CD4-positive, CD25-positive, alpha-beta regulatory T cell (primary cell): ENCODE measurements at regions not wholly inside any gene's neighbourhood (a gene's known extent, or its start where the extent isn't known, plus 50 kb on each side); places are given as distances from the start of the nearest gene placed in this dataset.

Experiments used
- ATAC-seq, 2 donors: fragments of 150-1000 bp; cut with Tn5 transposase; one replicate each; pipeline ENCODE4 v1.10.0; 2021; ENCODE audit warnings: low read depth in 2 of 2, moderate number of reproducible peaks in 2 of 2, moderate library complexity in 1 of 2
- DNase-seq, 3 donors: peaks; one replicate each; pipeline versions ENCODE4 v3.0.0 to v3.0.0-alpha.2; 2012 to 2022; ENCODE audit warnings: mixed read lengths in 1 of 3
- H3K27ac ChIP-seq: one replicate; pipeline ENCODE4 v1.7.0; 2013; ENCODE audit warnings: mild to moderate bottlenecking, low read length; ENCODE audit not compliant: insufficient read depth, poor library complexity, severe bottlenecking
- H3K27me3 ChIP-seq: one replicate; pipeline ENCODE4 v1.7.0; 2013; ENCODE audit warnings: low read length; ENCODE audit not compliant: control insufficient read depth, insufficient read depth
- H3K36me3 ChIP-seq: one replicate; pipeline ENCODE4 v1.7.0; 2013; ENCODE audit warnings: mild to moderate bottlenecking, low read length, moderate library complexity; ENCODE audit not compliant: control insufficient read depth, insufficient read depth
- H3K4me1 ChIP-seq: 2 replicates; pipeline ENCODE4 v1.7.0; 2013; ENCODE audit warnings: mild to moderate bottlenecking, low read length; ENCODE audit not compliant: insufficient read depth, control insufficient read depth, poor library complexity, severe bottlenecking
- H3K4me3 ChIP-seq: one replicate; pipeline ENCODE4 v1.7.0; 2013; ENCODE audit warnings: low read depth, mild to moderate bottlenecking, low read length, moderate library complexity
- H3K9me3 ChIP-seq, 2 experiments: 1 replicate in 1 of 2; 2 replicates in 1 of 2; pipeline ENCODE4 v1.7.0; 2013; ENCODE audit warnings: low read length in 2 of 2, mild to moderate bottlenecking in 1 of 2, moderate library complexity in 1 of 2; ENCODE audit not compliant: control insufficient read depth in 2 of 2
- H3K27ac Mint-ChIP-seq, 3 donors: one replicate each; pipeline ENCODE4 v1.8.0; 2020 to 2022; ENCODE audit warnings: mild to moderate bottlenecking in 3 of 3, mixed read lengths in 3 of 3, moderate library complexity in 2 of 3
- H3K27me3 Mint-ChIP-seq: one replicate; pipeline ENCODE4 v1.8.0; 2022; ENCODE audit warnings: mild to moderate bottlenecking, mixed read lengths
- H3K36me3 Mint-ChIP-seq: one replicate; pipeline ENCODE4 v1.8.0; 2020; ENCODE audit warnings: mixed read lengths
- H3K4me1 Mint-ChIP-seq, 4 donors: one replicate each; pipeline ENCODE4 v1.8.0; 2020 to 2022; ENCODE audit warnings: mixed read lengths in 4 of 4, mild to moderate bottlenecking in 1 of 4
- H3K4me3 Mint-ChIP-seq, 4 donors: one replicate each; pipeline ENCODE4 v1.8.0; 2020 to 2022; ENCODE audit warnings: mild to moderate bottlenecking in 4 of 4, mixed read lengths in 4 of 4, moderate library complexity in 3 of 4
- H3K9me3 Mint-ChIP-seq, 7 donors: one replicate each; pipeline ENCODE4 v1.8.0; 2020 to 2022; ENCODE audit warnings: mixed read lengths in 7 of 7, mild to moderate bottlenecking in 3 of 7, moderate library complexity in 2 of 7

DNA sequence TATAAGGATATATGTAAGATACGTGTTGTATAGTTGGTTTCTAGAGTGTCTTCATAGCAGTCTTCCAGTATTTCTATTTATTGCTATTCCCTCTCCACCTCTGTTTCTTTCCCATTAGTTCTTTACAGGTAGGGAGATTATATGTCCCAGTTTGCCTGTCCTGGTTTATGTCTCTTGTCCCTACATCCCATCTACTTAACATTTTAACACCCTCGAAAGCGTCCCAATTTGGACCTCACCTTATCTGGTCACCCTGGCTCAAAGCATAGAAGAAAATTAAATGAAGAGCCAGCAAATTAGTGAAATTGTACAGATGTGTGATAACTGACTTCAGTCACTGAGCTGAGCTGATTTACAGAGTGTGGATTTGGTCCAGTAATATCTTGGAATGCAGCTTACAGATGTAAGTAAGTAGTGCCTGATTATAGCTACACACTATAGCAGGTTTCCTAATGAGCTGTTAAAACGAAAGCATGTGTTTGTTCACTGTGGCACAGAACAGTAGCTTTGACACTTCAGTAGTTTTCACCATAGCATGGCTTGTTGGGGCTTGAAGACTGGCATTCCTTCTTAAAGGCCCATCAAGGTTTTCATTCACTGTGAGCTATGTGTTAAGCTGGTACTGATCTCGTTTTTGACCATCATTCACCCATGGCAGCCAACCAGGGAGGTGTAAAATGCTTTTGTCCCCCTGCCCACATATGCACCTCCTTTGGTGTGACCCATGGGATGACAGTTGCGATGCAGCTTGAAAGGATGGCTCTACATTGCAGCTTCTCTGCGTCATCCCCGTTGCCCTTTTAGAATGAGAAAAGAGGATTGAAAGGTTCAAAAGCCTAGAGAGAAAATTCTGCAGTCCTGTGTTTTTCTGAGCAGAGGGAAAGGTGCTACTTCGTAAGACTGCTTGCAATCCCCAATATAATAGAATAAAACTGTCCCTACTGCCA, 192.1 kb upstream of the DMRT1 start:
- no peaks in the 10 kb centered on the region for H3K9me3 Mint-ChIP-seq
- H3K27me3 ChIP-seq: no peaks in the 10 kb centered on the region
- H3K4me1 ChIP-seq: peaks cover 5% of the 10 kb centered on the region
- peak overlapping the region in 2 of 4 donors; percentile 70 to 82 for H3K4me3 Mint-ChIP-seq
- ATAC-seq (no peak), DNase-seq (no peak)
- H3K27ac ChIP-seq: no peak overlapping the region
- H3K27ac Mint-ChIP-seq: no peak overlapping the region
- H3K4me1 Mint-ChIP-seq: peaks cover 0 to 26% (median 14%) of the 10 kb centered on the region in 4 donors
- no peaks in the 10 kb centered on the region for H3K36me3 ChIP-seq
- H3K27me3 Mint-ChIP-seq: no peaks in the 10 kb centered on the region
- no peaks in the 10 kb centered on the region for H3K9me3 ChIP-seq
- no peaks in the 10 kb centered on the region for H3K36me3 Mint-ChIP-seq
- H3K4me3 ChIP-seq: peak overlapping the region; percentile 55

DNA sequence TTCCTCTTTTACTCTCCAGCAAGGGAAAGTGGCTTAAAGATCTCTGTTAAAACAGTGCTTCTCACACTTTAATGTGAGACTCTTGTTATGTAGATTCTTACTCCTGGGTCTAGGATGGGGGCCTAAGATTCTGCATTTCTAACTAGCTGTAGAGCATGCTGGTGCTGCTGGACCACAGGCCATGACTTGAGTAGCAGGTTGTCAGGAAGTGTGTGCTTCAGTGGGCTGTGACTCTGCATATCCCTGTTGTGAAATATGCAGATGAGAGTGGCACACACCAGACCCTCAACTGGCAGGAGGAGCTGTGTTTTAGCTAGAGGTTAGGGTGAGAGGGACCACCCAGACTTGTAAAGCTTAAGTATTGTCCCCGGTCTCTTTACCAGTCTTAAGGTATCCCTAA, 191.1 kb upstream of the DMRT1 start:
- no peaks in the 10 kb centered on the region for H3K27me3 Mint-ChIP-seq
- H3K4me1 ChIP-seq: peaks cover 5% of the 10 kb centered on the region
- H3K36me3 Mint-ChIP-seq: no peaks in the 10 kb centered on the region
- H3K27me3 ChIP-seq: no peaks in the 10 kb centered on the region
- peak overlapping the region in 2 of 4 donors; percentile 70 to 82 for H3K4me3 Mint-ChIP-seq
- ATAC-seq (no peak), DNase-seq (peak in 1 of 3 donors; percentile 46)
- H3K4me3 ChIP-seq: peak overlapping the region; percentile 55
- no peaks in the 10 kb centered on the region for H3K9me3 Mint-ChIP-seq
- H3K27ac Mint-ChIP-seq: peak overlapping the region in 2 of 3 donors; percentile 4 to 71
- peaks cover 0 to 28% (median 13%) of the 10 kb centered on the region in 4 donors for H3K4me1 Mint-ChIP-seq
- H3K27ac ChIP-seq: no peak overlapping the region
- H3K36me3 ChIP-seq: no peaks in the 10 kb centered on the region
- H3K9me3 ChIP-seq: no peaks in the 10 kb centered on the region

DNA sequence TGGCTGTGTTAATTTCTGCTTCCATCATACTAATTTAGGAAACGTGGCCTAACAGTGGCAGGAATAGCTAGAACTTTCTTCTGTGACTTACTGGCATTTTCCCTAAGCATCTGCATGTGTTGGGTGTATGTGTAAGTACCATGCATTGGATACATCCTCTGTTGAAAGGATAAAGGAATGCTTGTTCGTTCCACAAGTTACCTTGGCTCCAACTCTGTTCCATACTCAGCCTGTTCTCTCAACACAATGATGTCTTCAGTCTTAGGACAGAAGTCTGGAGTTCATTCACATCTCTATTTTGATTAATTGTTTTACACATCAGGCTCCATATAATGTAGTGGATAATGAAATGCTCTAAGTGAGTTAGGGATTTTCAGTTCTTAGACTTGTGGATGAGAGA, 190.1 kb upstream of the DMRT1 start:
- Histone ChIP-seq H3K4me1 (peaks cover 5% of the 10 kb centered on the region), H3K27ac (no peak overlapping the region), H3K4me3 (no peak overlapping the region), H3K27me3 (no peaks in the 10 kb centered on the region), H3K36me3 (no peaks in the 10 kb centered on the region), H3K9me3 (no peaks in the 10 kb centered on the region)
- ATAC-seq (no peak), DNase-seq (no peak)
- peaks cover 0 to 34% (median 13%) of the 10 kb centered on the region in 4 donors for H3K4me1 Mint-ChIP-seq
- no peak overlapping the region for H3K27ac Mint-ChIP-seq
- H3K27me3 Mint-ChIP-seq: no peaks in the 10 kb centered on the region
- H3K36me3 Mint-ChIP-seq: no peaks in the 10 kb centered on the region
- no peak overlapping the region for H3K4me3 Mint-ChIP-seq
- no peaks in the 10 kb centered on the region for H3K9me3 Mint-ChIP-seq

DNA sequence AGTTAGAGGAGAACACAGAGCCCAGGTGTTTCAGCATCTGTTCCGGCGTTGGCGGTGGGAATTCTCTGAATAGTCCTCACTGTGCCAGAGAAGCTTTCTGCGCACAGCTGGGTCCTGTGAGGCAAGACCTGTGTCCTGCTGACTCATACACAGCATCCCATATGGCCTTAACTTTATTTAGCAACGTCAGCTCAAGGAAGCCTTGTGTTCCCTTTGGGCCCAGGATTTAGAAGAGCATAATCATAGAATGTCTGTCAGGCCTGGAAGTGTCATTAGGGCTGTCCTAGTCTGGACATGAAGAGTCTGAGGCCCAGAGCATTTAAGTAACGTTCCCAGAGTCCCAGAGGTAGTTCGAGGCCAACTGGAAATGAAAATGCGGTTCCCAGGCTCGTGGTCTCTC, 188.6 kb upstream of the DMRT1 start:
- Histone ChIP-seq H3K4me3 (no peak overlapping the region), H3K27ac (no peak overlapping the region), H3K4me1 (peaks cover 5% of the 10 kb centered on the region), H3K36me3 (no peaks in the 10 kb centered on the region), H3K9me3 (no peaks in the 10 kb centered on the region), H3K27me3 (no peaks in the 10 kb centered on the region)
- Mint-ChIP-seq H3K27ac (no peak overlapping the region), H3K27me3 (no peaks in the 10 kb centered on the region), H3K4me3 (no peak overlapping the region), H3K9me3 (no peaks in the 10 kb centered on the region), H3K36me3 (no peaks in the 10 kb centered on the region), H3K4me1 (peaks cover 6 to 41% (median 14%) of the 10 kb centered on the region in 4 donors)
- ATAC-seq (no peak), DNase-seq (no peak)

DNA sequence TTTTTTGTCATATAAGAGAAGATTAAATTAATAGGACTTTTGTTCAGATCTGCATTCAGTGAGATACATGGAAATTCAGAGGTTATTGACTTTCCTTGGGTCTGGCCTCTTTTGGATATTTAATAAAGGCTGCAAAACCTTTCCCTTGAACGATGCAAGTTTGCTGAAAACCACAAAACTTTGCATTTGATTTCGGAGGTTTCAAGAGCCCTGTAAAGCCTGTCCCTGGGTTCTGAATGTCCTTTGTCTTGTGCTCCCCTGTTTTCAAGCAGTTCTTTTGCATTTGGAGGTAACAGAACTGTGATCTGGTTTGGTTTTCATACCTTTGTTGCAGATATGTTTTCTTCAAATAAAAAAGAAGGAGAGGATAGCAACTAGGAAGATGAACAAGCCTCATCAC, 188.1 kb upstream of the DMRT1 start:
- H3K9me3 Mint-ChIP-seq: no peaks in the 10 kb centered on the region
- no peak overlapping the region for H3K4me3 Mint-ChIP-seq

DNA sequence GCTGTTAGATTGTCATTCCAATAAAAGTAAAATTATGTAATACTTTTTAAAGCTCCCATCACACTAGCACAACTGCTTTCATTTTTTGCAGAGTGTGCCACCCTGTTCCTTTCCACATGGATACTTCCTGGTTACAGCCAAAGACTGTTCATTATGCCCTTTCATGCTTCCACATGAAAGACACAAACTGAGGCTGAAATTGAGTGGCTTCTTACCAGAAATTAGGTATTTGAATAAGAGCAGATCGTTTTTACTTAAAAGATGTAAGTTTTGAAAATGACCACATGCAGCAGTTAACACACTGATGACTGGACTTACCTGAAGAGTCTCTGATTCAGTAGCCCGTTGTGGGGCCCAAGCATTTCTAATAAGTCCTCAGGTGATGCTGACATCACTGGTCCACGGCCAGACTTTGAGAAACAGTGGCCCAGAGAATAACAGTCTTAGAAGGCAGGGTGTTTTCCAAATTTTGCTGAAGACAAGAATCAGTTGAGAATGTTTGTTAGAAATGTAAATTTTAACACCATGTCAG, 187.6 kb upstream of the DMRT1 start:
- H3K27me3 Mint-ChIP-seq: no peaks in the 10 kb centered on the region
- peaks cover 5% of the 10 kb centered on the region for H3K4me1 ChIP-seq

More for the DNA sequence above, 188.1 kb upstream of the DMRT1 start:
- Histone ChIP-seq H3K9me3 (no peaks in the 10 kb centered on the region), H3K36me3 (no peaks in the 10 kb centered on the region), H3K27me3 (no peaks in the 10 kb centered on the region), H3K27ac (no peak overlapping the region), H3K4me3 (no peak overlapping the region), H3K4me1 (peaks cover 5% of the 10 kb centered on the region)
- Mint-ChIP-seq H3K4me1 (peaks cover 6 to 38% (median 14%) of the 10 kb centered on the region in 4 donors), H3K36me3 (no peaks in the 10 kb centered on the region), H3K27ac (no peak overlapping the region), H3K27me3 (no peaks in the 10 kb centered on the region)
- no peak for ATAC-seq
- DNase-seq: no peak

DNA sequence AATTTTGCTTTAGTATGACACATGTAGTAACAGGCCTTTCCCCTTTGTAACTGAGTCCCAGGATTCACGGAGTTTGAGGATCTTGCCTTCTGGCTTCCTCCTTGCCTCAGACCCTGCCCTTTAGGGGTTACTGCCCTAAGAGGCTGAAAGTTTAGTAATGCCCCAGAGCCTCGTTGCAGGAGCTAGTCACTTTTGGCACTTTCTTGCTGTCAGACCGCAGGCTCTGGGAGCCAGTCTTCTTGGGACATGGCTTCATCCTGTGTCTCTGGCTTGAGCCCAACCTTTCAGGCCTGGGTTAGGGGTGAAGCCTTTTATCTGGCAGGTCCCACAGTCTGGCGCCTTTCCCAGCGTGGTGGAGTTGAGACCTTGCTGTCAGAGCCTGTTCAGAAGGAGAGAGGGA, 185.6 kb upstream of the DMRT1 start:
- H3K4me3 Mint-ChIP-seq: no peak overlapping the region
- DNase-seq (no peak), ATAC-seq (no peak)
- no peaks in the 10 kb centered on the region for H3K36me3 ChIP-seq
- H3K27ac Mint-ChIP-seq: no peak overlapping the region
- H3K4me1 ChIP-seq: no peaks in the 10 kb centered on the region
- no peaks in the 10 kb centered on the region for H3K9me3 ChIP-seq
- no peaks in the 10 kb centered on the region for H3K9me3 Mint-ChIP-seq
- no peaks in the 10 kb centered on the region for H3K27me3 Mint-ChIP-seq
- peaks cover 0 to 17% (median 6%) of the 10 kb centered on the region in 4 donors for H3K4me1 Mint-ChIP-seq
- no peaks in the 10 kb centered on the region for H3K36me3 Mint-ChIP-seq
- no peak overlapping the region for H3K27ac ChIP-seq
- H3K27me3 ChIP-seq: no peaks in the 10 kb centered on the region
- no peak overlapping the region for H3K4me3 ChIP-seq

More for the DNA sequence above, 187.6 kb upstream of the DMRT1 start:
- Mint-ChIP-seq H3K27ac (no peak overlapping the region), H3K4me3 (no peak overlapping the region), H3K4me1 (peaks cover 6 to 34% (median 14%) of the 10 kb centered on the region in 4 donors), H3K9me3 (no peaks in the 10 kb centered on the region), H3K36me3 (no peaks in the 10 kb centered on the region)
- no peaks in the 10 kb centered on the region for H3K27me3 ChIP-seq
- no peak overlapping the region for H3K27ac ChIP-seq
- no peaks in the 10 kb centered on the region for H3K9me3 ChIP-seq
- H3K4me3 ChIP-seq: no peak overlapping the region
- no peaks in the 10 kb centered on the region for H3K36me3 ChIP-seq
- DNase-seq (no peak), ATAC-seq (no peak)
